IgD-negative memory B cell (primary cell): ENCODE measurements at regions not wholly inside any gene's neighbourhood (a gene's known extent, or its start where the extent isn't known, plus 50 kb on each side); places are given as distances from the start of the nearest gene placed in this dataset.
A peak's percentile ranks its signal among the peaks of the same experiment; 100 is the strongest.

Experiments
- H3K27ac Mint-ChIP-seq, 3 donors: one replicate each; pipeline ENCODE4 v1.8.0; 2020 to 2022; ENCODE audit warnings: mild to moderate bottlenecking in 3 of 3, mixed read lengths in 3 of 3, moderate library complexity in 1 of 3
- H3K27me3 Mint-ChIP-seq: one replicate; pipeline ENCODE4 v1.8.0; 2021; ENCODE audit warnings: mixed read lengths
- H3K36me3 Mint-ChIP-seq: one replicate; pipeline ENCODE4 v1.8.0; 2020; ENCODE audit warnings: mild to moderate bottlenecking, mixed read lengths
- H3K4me1 Mint-ChIP-seq, 3 donors: one replicate each; pipeline ENCODE4 v1.8.0; 2020 to 2022; ENCODE audit warnings: mixed read lengths in 3 of 3, mild to moderate bottlenecking in 1 of 3
- H3K4me3 Mint-ChIP-seq, 4 donors: one replicate each; pipeline ENCODE4 v1.8.0; 2020 to 2022; ENCODE audit warnings: mild to moderate bottlenecking in 4 of 4, mixed read lengths in 4 of 4, moderate library complexity in 3 of 4
- H3K9me3 Mint-ChIP-seq, 3 donors: one replicate each; pipeline ENCODE4 v1.8.0; 2020 to 2021; ENCODE audit warnings: mixed read lengths in 3 of 3, mild to moderate bottlenecking in 1 of 3

DNA sequence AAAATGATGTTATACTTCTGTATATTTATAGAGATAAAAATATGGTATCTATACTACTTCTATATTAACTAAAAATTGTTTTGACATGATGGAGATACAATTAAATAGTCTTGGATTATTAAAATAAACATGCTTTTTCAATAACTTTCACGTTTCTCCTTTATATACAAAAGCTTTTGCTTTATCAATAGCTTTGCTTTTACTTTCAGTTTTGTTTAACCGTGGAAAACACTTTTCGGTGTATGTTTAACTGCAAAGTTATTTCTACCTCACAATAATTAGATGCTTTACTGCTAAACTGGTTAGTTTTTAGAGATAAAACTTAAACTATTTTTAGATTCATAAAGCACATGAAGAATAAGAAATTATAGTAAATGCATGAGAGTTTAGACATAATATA, 432.1 kb upstream of the PCDH15 start:
- Mint-ChIP-seq H3K9me3 (no peaks in the 10 kb centered on the region), H3K27ac (no peak overlapping the region), H3K4me1 (no peaks in the 10 kb centered on the region), H3K27me3 (no peaks in the 10 kb centered on the region), H3K4me3 (peak overlapping the region in 1 of 4 donors; percentile 2), H3K36me3 (no peaks in the 10 kb centered on the region)

DNA sequence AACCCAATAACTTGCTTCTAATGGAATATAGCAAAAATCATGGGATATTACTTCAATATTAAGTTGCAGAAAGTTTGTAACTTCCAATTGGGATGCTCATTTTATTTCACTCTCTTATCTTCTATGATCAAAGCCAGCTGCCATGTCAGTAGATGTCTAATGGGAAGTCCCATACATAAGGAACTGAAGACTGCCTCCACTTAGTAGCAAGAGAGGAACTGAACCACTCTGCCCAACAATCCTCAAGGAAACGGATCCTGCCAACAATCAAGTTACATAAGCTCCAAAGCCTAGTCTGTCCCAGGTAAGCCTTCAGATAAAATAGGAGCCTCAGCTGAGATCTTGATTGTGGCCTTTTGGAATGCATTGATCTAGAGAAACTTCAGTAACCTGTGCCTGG, 431.5 kb upstream of the PCDH15 start:
- Mint-ChIP-seq H3K9me3 (peaks cover 0 to under 1% (median 0%) of the 10 kb centered on the region in 3 donors), H3K36me3 (no peaks in the 10 kb centered on the region), H3K27me3 (no peaks in the 10 kb centered on the region), H3K4me1 (no peaks in the 10 kb centered on the region), H3K27ac (no peak overlapping the region), H3K4me3 (no peak overlapping the region)

DNA sequence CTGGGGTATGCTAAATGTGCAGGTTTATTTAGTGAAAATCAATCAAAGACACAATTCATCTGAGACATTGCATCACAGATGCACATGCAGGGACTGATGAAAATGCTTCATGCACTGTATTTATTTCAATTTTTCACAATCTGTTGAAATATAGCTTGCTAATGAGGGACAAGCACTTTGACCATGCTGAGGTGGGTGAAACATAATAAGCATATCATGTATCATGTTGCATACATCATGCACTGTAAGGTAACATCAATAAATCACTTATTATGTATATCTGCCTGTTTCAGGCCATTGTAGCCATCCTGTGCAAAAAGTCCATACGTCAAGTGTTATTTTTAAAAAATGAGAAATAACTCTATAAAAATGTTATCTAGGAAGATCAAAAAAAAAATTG, 426.9 kb upstream of the PCDH15 start:
- H3K4me1 Mint-ChIP-seq, result no peaks in the 10 kb centered on the region
- no peak overlapping the region for H3K27ac Mint-ChIP-seq
- H3K36me3 Mint-ChIP-seq, result no peaks in the 10 kb centered on the region
- H3K9me3 Mint-ChIP-seq, result peaks cover 0 to 3% (median 0%) of the 10 kb centered on the region in 3 donors
- H3K27me3 Mint-ChIP-seq, result no peaks in the 10 kb centered on the region
- H3K4me3 Mint-ChIP-seq, result no peak overlapping the region

DNA sequence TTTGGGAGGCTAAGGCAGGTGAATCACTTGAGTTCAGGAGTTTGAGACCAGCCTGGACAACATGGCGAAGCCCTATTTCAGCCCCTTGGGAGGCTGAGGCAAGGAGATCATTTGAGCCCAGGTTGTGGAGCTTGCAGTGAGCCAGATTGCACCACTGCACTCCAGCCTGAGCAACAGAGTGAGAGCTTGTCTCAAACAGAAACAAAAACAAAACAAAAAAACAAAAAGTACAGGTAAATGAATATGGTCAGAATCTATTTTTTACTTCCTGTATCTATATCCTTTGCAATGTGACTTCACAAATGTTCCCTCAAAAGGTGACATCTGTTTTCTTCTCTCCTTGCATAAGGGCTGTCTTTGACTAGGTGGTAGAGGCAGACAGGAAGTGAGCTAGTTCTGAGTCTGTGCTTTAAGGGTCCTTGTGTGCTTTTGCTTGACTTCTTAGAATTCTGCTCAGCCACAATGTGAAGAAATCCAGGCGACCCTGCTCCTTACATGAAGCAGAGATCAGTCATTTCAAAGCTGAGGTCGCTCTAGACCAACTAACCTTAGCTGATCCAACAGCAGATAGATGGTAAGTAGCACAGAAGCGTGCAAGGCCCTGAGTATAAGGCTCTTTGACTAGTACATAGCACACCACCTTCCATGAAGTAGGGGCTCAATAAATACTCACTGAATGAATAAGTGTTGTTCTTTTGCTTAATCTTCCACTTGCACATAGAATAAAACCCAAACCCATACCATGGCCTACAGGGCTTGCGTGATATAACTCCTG, 423.2 kb upstream of the PCDH15 start:
- H3K27me3 Mint-ChIP-seq, result no peaks in the 10 kb centered on the region
- no peaks in the 10 kb centered on the region for H3K36me3 Mint-ChIP-seq
- peaks cover 0 to 3% (median 2%) of the 10 kb centered on the region in 3 donors for H3K9me3 Mint-ChIP-seq
- H3K4me3 Mint-ChIP-seq, result no peak overlapping the region
- H3K4me1 Mint-ChIP-seq, result no peaks in the 10 kb centered on the region
- H3K27ac Mint-ChIP-seq, result no peak overlapping the region

DNA sequence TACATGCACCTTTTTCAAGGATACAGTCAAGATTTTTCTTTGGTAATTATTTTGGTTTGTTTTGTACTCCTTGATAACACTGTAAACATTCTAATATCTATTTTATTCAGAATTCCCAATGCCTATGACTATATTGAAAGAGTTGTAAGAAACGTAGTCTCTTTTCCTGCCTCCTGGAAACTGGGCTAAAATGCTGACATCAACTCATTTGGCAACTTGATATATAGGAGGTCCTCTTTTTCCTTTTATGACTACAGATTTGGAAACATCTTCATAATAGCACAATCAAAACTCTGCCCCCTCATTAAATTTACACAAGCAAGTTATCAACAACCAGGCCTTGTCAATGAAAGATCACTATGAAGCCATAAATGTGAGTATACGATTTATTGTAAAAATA, 422.3 kb upstream of the PCDH15 start:
- H3K9me3 Mint-ChIP-seq, result peaks cover 2 to 3% (median 2%) of the 10 kb centered on the region in 3 donors
- no peaks in the 10 kb centered on the region for H3K36me3 Mint-ChIP-seq
- H3K27ac Mint-ChIP-seq, result no peak overlapping the region
- no peaks in the 10 kb centered on the region for H3K27me3 Mint-ChIP-seq
- H3K4me1 Mint-ChIP-seq, result no peaks in the 10 kb centered on the region
- no peak overlapping the region for H3K4me3 Mint-ChIP-seq

DNA sequence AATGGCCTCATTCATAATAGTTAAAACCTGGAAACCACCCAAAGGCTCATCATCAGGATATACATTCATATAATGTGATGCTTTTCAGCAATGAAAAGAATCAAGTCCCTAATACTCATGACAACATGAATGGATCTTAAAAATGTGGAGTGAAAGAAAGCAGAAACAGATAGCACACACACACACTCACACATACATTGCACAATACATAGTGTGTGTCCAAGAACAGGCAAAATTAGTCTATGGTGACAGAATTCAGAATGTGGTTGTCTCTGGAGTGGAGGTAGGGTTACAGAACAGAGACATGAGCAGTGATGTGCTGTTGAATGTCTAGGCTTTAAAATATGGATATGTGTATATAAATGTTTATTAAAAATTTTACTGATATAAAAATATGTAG, 419.9 kb upstream of the PCDH15 start:
- H3K27ac Mint-ChIP-seq, result no peak overlapping the region
- no peaks in the 10 kb centered on the region for H3K4me1 Mint-ChIP-seq
- H3K4me3 Mint-ChIP-seq, result no peak overlapping the region
- H3K36me3 Mint-ChIP-seq, result no peaks in the 10 kb centered on the region
- H3K9me3 Mint-ChIP-seq, result peaks cover 0 to 3% (median 2%) of the 10 kb centered on the region in 3 donors
- H3K27me3 Mint-ChIP-seq, result no peaks in the 10 kb centered on the region

DNA sequence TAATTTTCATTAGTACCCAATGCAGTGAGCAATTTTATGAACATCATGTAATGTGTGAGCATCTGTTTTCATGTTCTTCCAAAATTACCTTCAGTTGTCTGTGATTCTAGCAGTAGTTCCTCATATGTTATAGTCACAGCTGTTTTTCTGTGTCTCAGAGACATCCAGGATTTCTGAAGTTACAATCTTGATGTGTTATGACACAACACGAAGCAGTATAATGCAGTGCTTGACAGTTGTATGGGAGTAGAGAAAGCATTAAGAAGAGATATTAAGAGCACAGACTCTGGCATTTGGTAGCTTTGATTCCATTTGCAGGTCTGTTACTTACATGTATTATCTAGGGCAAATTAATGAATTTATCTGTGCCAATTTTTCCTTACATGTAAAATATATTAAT, 414.7 kb upstream of the PCDH15 start:
- Mint-ChIP-seq H3K36me3 (no peaks in the 10 kb centered on the region), H3K27ac (no peak overlapping the region), H3K27me3 (no peaks in the 10 kb centered on the region), H3K9me3 (peaks cover 0 to 5% (median 0%) of the 10 kb centered on the region in 3 donors), H3K4me1 (no peaks in the 10 kb centered on the region), H3K4me3 (no peak overlapping the region)

DNA sequence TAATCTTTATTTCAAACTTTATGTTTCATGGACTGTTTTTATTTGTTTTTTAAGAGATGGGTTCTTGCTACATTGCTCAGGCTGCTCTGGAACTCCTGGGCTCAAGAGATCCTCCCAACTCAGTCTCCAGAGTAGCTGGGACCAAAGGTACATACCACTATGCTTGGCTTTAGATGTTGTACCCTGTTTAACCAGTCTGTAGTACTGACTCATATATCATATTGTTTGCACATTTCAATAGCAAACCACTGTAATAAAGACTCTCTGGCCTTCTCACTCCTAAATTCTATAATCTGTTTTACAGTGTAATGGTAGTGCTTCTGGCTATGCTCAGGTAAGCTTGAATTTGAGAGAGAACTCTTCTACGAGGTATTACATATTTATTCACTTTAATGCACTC, 413.6 kb upstream of the PCDH15 start:
- no peaks in the 10 kb centered on the region for H3K36me3 Mint-ChIP-seq
- no peaks in the 10 kb centered on the region for H3K27me3 Mint-ChIP-seq
- H3K9me3 Mint-ChIP-seq, result peaks cover 0 to 7% (median 2%) of the 10 kb centered on the region in 3 donors
- no peaks in the 10 kb centered on the region for H3K4me1 Mint-ChIP-seq
- H3K27ac Mint-ChIP-seq, result no peak overlapping the region
- H3K4me3 Mint-ChIP-seq, result no peak overlapping the region

DNA sequence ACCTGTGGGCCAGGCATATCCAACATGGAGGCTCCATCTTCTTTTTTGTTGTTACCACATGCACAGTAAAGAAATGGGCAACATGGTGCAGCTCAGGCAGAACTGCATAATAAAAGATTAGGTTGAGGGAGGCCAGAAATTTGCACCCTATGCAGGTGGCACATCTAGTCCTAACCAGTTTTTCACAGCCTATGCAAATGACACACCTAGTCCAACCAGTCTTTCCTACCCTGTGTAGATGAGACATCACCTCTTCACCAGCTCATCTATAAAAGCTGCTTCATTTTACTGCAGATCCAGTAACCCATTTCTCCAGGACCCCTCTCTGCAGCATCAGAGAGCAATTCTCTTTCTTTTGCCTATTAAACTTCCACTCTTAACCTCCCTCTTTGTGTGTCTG, 411.0 kb upstream of the PCDH15 start:
- no peaks in the 10 kb centered on the region for H3K4me1 Mint-ChIP-seq
- H3K9me3 Mint-ChIP-seq, result peaks cover 0 to 8% (median 2%) of the 10 kb centered on the region in 3 donors
- H3K4me3 Mint-ChIP-seq, result no peak overlapping the region
- H3K36me3 Mint-ChIP-seq, result no peaks in the 10 kb centered on the region
- no peak overlapping the region for H3K27ac Mint-ChIP-seq
- no peaks in the 10 kb centered on the region for H3K27me3 Mint-ChIP-seq

DNA sequence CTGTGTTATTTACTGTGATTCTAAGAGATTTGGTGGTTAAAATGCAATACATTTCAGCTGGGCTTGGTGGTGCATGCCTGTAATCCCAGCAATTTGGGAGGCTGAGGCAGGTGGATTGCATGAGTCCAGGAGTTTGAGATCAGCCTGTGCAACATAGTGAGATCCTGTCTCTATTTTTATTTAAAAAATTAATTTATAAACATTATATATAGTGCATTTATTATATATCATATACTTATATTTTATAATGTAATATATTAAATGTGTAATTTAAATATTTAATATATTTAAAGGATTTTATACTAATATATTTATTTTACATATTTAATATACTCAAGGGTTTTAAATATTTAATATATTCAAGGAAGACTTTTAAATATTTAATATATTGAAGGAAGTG, 402.8 kb upstream of the PCDH15 start:
- no peaks in the 10 kb centered on the region for H3K27me3 Mint-ChIP-seq
- H3K9me3 Mint-ChIP-seq, result peaks cover 2 to 8% (median 7%) of the 10 kb centered on the region in 3 donors
- no peak overlapping the region for H3K27ac Mint-ChIP-seq
- no peak overlapping the region for H3K4me3 Mint-ChIP-seq
- no peaks in the 10 kb centered on the region for H3K36me3 Mint-ChIP-seq
- no peaks in the 10 kb centered on the region for H3K4me1 Mint-ChIP-seq

DNA sequence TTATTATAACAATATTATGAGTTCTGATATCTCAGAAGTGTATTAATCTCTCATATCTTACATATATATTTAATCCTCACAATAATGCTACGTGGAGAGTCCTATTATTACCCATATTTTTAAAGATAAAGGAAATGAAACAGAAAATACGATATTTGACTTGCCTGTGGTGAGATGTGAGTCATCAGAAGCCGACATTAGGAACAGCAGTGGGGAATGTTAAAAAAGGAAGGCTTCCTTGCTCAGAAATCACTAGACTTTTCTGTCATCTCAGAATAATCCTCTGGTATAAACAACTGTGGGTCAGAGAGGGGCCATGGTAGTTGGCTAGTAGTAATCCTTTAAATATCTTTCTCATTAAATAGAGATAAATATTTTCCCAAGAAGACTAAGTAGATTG, 402.3 kb upstream of the PCDH15 start:
- no peaks in the 10 kb centered on the region for H3K27me3 Mint-ChIP-seq
- H3K36me3 Mint-ChIP-seq, result no peaks in the 10 kb centered on the region
- H3K9me3 Mint-ChIP-seq, result peaks cover 2 to 11% (median 7%) of the 10 kb centered on the region in 3 donors
- H3K4me1 Mint-ChIP-seq, result no peaks in the 10 kb centered on the region
- no peak overlapping the region for H3K27ac Mint-ChIP-seq
- H3K4me3 Mint-ChIP-seq, result no peak overlapping the region

DNA sequence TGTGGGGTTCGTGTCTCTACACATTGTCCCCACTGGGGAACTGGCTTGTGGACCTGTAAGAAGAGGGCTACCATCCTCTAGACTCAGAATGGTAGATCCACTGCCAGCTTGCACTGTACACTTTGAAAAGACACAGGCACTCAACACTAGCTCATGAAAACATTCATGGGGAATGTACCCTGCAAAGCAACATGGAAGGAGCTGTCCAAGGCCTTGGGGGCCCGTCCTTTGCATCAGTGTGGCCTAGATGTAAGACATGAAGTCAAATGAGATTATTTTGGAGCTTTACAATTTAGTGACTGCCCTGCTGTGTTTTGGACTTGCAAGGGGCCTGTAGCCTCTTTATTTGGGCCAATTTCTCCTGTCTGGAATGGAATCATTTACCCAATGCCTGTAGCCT, 399.0 kb upstream of the PCDH15 start:
- H3K36me3 Mint-ChIP-seq, result no peaks in the 10 kb centered on the region
- no peak overlapping the region for H3K4me3 Mint-ChIP-seq
- no peaks in the 10 kb centered on the region for H3K4me1 Mint-ChIP-seq
- no peak overlapping the region for H3K27ac Mint-ChIP-seq
- H3K27me3 Mint-ChIP-seq, result no peaks in the 10 kb centered on the region
- H3K9me3 Mint-ChIP-seq, result peaks cover 2 to 11% (median 9%) of the 10 kb centered on the region in 3 donors

DNA sequence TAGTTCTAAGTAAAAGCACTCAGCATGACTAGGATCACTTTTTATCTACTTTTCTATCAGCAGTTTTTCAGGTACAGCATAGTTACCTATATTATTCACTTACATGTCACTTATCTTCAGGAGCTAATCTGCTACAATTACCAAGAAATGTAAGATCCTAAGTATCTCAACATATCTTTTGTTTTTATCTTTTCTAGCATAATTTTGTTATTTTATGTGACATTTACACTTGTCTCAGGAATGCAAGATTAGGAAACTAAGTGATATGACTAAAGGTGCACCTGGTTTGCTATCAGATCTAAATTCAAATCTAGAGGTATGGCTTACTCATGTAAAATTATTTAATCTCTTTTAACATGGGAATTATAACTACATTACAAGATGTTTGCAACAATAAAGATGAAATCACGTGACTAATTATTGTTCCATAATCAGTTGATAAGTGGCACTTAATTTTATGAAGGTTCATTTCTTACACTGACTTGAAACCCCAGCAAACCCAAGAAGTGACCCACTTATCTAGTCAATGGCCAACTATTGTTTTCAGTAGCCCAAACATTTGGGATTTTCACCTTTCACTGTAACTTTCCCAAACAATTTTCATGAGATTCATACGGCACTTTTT, 390.3 kb upstream of the PCDH15 start:
- Mint-ChIP-seq H3K9me3 (peaks cover 0 to 3% (median 0%) of the 10 kb centered on the region in 3 donors), H3K4me1 (no peaks in the 10 kb centered on the region), H3K27me3 (no peaks in the 10 kb centered on the region), H3K4me3 (no peak overlapping the region), H3K36me3 (no peaks in the 10 kb centered on the region), H3K27ac (no peak overlapping the region)

DNA sequence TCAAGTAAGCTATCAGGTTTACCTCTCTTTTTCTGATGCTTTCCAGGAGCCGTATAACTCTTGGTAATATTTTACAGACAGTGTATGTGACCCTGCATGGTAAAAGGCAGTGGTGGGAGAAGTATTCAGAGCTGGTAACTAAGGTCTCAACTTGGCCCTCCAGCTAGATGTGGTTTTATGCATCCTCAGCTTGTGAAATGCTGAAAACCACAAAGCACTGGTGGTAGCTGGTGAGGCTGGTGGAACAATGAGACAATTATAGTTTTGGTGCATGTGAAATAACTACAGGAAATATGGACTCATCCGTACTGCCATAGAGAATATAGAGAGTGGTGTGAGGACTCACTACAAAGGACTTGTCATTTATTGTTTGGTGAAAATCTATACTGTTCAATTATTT, 383.0 kb upstream of the PCDH15 start:
- H3K27me3 Mint-ChIP-seq, result no peaks in the 10 kb centered on the region
- no peaks in the 10 kb centered on the region for H3K36me3 Mint-ChIP-seq
- H3K4me1 Mint-ChIP-seq, result no peaks in the 10 kb centered on the region
- no peak overlapping the region for H3K27ac Mint-ChIP-seq
- H3K9me3 Mint-ChIP-seq, result peaks cover 0 to 2% (median 2%) of the 10 kb centered on the region in 3 donors
- H3K4me3 Mint-ChIP-seq, result no peak overlapping the region

DNA sequence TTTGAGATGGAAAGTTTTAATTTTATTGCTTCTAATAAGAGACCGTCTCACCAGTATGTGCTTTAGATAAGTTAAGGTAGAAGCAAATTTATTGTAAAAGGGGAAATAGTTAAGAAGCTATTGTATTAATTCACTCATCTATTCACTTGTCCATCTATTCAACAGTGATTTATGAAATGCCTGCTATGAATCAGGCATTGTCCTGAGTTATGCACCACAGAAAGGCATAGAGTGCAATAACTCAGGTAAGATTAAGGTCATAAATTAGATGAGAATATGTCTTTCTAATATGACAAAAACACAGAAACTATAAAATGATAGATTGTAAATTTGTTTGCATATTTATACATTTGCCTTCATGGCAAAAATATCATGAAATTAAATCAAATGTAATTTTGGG, 379.3 kb upstream of the PCDH15 start:
- Mint-ChIP-seq H3K4me1 (no peaks in the 10 kb centered on the region), H3K36me3 (no peaks in the 10 kb centered on the region), H3K9me3 (peaks cover 0 to 3% (median 2%) of the 10 kb centered on the region in 3 donors), H3K27ac (no peak overlapping the region), H3K27me3 (no peaks in the 10 kb centered on the region), H3K4me3 (no peak overlapping the region)

DNA sequence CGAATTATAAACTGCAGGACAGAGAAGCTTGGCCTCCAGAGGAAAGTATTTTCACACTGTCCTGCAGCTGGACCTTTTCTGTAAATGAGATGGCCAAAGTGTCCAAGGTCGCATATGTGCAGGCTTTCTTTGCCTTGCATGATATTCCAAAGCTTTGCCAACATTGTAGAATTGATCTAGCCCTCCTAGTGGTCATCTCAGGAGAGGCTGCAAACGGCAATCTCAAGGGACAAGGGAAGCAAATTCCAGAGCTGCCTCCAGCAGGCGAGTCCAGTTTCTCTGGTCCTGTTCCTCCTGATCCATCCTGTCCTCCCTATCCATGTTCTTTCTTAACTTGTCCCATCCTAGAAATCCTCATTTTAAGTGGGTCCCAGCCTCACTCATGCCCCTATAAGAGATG, 373.4 kb upstream of the PCDH15 start:
- no peaks in the 10 kb centered on the region for H3K36me3 Mint-ChIP-seq
- no peak overlapping the region for H3K4me3 Mint-ChIP-seq
- no peaks in the 10 kb centered on the region for H3K27me3 Mint-ChIP-seq
- H3K9me3 Mint-ChIP-seq, result peaks cover 2 to 6% (median 4%) of the 10 kb centered on the region in 3 donors
- H3K4me1 Mint-ChIP-seq, result no peaks in the 10 kb centered on the region
- no peak overlapping the region for H3K27ac Mint-ChIP-seq
